GM18511 (cell line): ENCODE measurements at regions not wholly inside any gene's neighbourhood (a gene's known extent, or its start where the extent isn't known, plus 50 kb on each side); places are given as distances from the start of the nearest gene placed in this dataset.
"Not testable (repeated sequence)": the region's sequence is repeated elsewhere in the genome, so short reads cannot be mapped to it uniquely, and the experiment has no call there.

Source experiments
- ATAC-seq: cut with Tn5 transposase; IDR thresholded peaks from one replicate; pipeline ENCODE4 v1.9.1; 2021; ENCODE audit warnings: mild to moderate bottlenecking, moderate library complexity; ENCODE audit not compliant: unreplicated experiment

DNA sequence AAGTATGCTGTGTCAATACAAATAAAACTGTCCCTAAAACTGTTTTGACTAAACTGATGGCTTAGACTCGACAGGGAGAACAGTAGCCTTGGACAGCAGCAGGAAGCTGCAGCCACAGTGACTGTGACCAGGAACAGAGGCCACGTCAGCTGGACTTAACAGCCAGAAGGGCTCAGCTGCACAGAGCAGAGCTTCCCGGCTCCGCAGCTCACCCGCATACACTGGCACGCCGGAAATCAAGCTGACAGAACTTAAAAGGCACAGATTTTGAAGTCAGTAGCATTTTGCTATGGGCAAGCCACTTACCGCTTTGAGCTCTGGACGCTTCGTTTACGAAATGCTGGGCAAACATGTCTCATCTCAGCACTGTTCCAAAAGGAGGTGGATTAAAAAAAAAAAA, 769.7 kb upstream of the AUTS2 start:
- no peak for ATAC-seq

DNA sequence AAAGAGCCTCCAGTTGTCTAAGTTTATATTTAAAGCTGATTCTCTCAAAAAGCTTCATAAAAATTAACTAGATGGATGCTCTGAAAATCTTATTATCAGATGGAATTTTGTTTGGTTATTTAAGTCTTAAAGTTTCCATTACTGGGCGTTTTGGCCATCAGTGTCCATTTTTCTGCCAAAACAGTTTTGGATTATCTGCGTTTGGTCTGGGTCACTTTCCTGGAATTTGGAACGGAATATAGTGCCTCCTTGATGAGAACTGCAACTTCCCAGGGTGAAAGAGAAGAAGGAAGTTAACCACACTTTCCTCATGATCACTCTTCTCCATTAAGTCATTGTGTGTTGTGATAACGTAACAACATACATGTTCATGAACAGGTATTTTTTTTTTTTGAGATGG, 764.9 kb upstream of the AUTS2 start:
- ATAC-seq = no peak

DNA sequence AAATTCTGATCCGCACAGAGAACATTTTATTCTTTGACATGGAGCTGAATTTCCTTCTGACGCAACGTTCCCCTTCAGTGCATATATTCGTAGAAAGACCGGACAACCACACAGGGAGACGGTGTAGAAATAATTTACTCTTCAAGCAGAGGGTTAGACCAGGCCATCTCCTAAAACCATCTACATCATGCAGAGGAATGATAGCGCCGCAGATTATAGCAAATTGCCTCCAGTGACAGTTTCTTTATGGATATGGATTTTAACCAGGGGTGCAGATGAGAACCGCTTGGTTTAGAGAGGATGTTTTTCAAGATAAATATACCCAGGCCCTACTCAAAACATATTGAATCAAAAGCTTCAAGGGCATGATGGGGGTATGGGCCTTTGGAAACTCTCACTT, 759.3 kb upstream of the AUTS2 start:
- no peak for ATAC-seq

DNA sequence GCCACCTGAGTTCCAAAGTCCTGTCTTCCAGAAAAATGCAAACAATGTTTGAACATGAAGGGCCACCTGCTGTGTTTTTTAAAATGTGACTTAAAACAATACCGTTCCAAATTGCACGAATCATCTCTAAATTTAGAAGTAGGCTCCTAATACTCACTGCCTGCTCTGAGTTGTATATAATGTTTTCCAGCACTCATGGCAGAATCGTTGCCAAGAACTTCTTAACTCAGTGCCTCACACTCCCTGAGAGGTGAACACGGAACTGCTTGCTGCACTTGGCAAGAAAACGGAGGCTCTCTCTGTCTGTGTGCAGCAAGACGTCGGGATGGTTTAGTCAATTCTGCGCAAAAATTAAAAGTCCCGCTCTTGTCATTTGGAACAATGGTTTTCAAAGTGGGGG, 757.3 kb upstream of the AUTS2 start:
- ATAC-seq = no peak

DNA sequence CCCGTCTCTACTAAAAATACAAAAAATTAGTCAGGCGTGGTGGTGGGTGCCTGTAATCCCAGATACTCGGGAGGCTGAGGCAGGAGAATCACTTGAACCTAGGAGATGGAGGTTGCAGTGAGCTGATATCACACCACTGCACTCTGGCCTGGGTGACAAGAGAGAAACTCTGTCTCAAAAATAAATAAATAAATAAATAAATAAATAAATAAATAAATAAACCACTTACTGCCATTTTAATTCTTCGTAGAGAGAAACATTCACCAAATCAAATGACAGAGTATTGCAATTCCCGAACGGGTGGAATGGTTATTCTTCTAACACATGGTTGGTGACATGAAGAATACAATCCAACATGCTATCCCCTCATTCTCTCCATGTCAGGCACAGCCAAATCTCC, 754.3 kb upstream of the AUTS2 start:
- ATAC-seq = not testable (repeated sequence)

DNA sequence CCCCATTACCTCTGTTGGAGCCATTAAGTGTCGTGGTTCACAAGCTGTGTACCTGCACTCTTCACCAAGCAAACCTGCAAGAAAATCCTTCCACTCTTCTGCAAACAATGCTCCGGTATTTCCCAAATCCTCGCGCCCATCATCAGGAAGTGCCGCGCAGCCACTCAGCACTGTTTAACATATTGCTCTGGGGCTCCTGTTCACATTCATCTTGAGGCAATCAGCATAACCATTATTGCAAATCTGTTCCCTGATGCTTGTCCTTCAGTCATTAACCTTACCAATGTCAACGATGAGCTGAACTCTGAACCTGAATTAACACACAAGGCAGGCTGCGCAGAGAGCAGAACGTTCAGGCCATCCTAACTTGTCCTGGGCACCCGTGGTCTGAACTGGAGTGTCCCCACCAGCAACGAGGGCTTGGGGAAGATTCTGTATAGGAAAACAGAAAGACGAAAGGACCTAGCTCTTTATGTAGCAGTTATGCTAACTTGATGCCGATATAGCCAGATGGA, 751.4 kb upstream of the AUTS2 start:
- ATAC-seq = no peak

DNA sequence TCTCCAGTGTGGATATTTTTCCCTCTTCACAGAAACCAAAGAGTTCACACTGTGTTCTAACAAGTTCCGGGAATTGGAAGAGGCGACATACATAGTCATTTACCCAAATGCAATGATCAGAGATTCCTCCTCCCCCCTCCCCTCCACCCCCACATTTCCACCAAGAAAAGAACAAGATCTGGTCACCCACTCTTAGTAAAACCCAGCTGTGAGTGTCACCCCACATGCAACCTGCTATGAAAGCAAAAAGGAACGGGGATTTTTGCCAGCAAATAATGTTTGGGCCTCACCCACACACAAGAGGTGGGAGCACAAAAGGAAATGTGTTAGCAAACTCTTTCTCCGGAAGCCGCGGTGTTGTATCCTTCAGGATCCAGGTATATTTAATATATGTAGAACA, 745.0 kb upstream of the AUTS2 start:
- no peak for ATAC-seq

DNA sequence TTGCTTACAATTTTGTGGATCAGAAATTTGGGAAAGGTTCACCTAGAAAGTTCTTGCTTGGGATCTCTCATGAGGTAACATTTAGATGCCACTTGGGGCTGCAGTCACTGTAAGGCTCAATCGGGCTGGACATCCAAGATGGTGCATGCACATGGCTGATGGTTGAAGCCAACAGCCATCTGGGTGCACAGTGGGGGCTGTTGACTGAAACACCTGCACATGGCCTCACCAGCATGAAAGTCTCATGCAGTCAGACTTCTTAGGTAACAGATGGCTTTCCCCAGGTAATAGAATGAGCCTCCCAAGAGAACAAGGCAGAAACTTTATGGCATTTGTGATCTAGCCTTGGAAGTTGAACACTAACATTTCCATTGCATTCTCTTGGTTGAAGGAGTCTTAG, 740.7 kb upstream of the AUTS2 start:
- no peak for ATAC-seq

DNA sequence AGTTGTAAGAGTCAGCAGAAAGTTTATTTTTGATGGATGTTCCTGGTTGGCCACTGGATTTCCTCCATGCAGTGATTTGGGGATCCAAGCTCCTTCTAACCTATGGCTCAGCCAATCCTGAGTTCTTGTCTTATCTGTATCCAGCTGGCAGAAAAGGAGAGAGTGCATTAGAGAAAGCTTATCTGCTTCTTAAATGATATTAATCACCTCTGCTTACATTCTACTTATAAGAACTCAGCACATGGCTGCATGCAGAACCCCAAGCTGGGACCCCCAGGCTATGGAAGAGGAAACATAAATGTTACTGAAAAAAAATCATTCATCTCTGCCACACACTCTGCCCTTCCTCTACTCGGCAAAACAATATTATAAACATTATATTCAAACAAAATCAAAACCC, 739.8 kb upstream of the AUTS2 start:
- ATAC-seq = no peak

DNA sequence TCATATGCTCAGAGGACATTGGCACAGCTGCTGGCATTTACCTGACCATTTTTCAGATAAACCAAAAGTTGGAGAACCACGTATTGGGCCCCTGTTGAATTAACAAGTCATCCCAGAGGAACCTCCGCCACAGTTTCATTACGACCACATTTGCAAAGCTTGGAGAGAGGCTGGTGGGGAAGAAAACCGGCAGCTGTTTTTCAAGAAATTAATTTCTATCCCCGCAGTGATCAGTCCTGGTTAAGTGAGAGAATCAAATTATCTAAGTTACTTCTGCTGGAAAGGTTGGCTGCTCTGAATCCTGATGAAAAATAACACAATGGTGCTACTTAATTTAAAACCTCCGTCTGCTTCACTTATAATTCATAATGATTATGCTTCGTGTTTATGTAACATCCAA, 737.1 kb upstream of the AUTS2 start:
- ATAC-seq = no peak

DNA sequence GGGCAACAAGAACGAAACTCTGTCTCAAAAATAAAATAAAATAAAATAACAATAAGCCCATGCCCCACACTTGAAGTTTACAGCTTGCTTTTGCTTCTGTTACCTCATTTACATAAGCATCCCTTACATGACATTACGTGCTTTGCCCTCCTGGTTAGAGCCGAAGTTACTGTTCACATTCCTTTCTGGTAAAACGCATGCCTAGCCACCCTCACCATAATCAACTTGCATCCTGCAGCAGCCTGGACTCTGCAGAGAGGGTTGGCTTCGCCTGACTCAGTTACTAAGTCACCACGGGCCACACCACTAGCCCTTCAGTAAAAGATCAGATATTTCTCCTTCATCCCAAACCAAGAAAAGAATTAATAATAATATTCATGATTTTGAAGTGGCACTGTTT, 736.0 kb upstream of the AUTS2 start:
- ATAC-seq = no peak

DNA sequence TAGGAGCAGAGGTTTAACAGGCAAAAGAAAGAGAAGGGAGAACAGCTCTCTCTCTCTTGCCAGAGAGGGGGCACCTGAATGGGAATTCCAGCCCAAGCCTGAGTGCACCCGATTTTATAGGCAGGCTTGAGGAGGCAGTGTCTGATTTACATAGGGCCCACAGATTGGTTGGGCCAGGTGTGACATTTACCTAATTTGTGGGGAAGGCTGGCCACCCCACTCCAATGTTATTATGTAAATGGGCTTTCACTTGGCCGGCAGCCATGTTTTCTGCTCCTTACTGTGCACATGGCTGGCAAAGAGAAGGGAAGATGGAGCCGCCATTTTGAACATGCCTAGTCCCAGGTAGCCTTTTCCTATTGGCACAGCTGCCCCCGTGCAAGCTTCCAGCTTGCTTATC, 735.5 kb upstream of the AUTS2 start:
- ATAC-seq = no peak

DNA sequence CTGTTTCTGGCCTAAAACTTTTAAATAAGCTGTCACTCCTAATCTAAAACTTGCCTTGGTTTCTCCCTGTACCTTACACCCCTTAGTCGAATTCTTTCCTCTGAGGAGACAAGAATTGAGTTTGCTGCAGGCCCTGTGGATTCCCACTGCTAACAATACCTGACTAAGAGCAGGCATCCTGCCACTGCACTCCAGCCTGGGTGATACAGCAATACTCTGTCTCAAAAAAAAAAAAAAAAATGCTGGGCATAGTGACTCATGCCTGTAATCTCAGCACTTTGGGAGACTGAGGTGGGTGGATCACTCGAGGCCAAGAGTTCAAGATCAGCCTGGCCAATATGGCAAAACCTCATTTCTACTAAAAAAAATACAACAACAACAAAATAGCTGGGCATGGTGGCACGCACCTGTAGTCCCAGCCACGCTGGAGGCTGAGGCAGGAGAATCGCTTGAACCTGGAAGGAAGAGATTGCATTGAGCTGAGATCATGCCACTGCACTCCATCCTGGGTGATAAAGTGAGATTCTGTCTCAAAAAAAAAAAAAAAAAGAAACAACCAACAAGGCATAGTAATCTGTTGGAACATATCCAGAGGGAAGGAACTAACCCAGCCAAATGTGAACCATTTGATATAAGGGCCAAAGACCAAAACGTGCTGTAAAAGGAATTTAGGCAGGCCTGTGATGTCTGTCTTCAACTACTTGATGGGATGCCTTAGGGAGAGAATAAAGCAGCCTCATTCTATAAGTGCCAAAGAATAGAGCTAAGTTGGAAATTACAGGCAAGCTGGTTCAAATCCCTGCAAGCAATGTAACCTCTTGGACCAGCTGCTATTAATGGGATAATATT, 732.7 kb upstream of the AUTS2 start:
- ATAC-seq = no peak

DNA sequence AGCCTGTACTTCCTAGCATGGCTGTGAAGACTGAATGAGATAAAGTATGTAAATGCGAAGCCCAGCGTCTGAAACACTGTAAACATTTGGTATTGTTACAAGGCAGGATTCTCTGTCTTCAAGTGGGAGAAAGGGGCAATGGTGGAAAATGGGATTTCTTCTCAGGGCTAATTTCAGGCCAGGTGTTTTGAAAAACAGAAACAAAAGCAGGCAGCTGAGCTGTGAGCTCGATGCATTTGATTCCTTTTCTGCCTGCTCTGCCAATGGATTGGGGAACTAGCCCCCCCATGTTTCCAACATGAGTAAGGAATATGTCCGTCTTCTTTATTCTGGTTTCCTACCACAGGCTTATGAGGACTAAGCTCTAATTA, 732.1 kb upstream of the AUTS2 start:
- no peak for ATAC-seq

DNA sequence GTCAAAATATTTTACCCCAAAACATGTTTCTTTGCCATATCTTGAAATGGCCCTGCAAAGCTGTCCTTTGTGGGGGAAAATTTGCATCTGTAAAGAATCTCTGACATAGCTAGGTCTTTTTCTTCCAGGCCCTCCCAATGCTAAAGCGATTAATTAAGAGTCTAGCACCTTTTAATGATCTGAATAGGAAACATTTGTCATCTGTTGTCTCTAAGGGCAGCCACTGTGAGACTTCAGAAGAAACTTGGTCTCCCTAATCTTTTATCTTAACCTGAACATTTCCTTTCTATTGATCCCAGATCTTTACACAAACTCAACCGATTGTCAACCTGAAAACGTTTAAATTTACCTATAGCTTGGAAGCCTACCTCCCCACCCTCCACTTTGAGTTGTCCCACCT, 731.6 kb upstream of the AUTS2 start:
- ATAC-seq = not testable (repeated sequence)

DNA sequence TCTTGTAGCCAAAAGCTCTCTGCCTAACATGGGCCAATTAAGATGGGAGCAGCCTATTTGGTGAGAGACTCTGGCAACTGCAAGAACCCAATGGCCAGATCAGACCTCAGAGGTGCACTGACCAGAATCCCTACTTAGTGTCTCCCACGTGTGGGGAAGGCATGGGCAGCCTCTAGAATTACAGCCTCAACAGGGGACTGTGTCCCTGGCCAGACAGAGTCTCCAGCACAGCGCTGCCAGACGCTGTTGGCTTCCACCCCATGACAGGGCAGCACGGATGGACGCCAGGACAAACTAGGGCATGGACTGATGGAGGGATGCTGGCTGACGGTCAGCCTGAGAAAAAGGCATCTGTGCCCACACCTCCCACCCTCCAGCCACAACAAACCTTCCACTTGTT, 729.3 kb upstream of the AUTS2 start:
- ATAC-seq = no peak

DNA sequence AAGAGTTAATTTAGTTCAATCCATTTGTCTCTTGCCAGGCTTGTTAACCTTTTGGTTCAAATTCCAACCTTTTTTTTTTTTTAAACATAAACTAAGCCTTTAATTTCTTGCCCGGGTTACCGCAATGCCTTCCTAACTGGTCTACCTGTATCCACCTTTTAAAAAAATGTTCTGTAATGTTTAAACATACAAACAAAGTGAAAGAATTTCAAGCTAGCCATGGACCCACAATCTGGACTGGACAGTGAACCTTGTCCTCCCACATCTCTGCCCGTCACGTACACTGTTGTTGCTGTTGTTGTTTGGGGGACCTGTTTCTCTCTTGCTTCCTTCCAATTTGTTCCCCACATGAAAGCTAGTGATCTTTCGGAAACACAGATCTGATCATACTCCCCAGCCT, 724.7 kb upstream of the AUTS2 start:
- ATAC-seq = no peak

DNA sequence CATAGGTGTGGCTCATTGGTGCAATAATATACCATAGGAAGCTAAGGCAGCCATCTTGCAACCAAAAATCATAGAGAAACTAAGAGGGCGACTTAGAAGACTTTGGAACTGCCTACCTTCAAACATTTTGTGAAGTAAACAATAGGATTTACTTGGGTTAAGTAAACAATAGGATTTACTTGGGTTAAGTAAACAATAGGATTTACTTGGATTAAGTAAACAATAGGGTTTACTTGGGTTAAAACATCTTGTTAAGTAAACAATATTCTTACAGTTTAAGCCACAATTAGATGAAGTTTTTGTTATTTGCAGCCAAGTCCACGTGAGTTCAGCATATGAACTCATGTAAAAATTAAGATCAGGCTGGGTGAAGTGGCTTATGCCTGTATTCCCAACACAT, 722.4 kb upstream of the AUTS2 start:
- ATAC-seq = no peak

DNA sequence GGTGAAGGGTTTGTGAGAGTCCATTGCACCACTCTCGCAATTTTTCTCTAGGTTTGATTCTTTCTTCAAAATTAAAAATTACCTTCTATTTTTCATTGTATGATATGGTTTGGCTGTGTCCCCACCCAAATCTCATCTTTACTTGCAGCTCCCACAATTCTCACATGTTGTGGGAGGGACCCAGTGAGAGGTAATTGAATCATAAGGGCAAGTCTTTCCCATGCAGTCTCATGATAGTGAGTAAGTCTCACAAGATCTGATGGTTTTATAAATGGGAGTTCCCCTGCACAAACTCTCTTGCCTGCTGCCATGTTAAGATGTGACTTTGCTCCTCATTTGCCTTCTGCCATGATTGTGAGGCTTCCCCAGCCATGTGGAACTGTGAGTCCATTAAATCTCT, 711.2 kb upstream of the AUTS2 start:
- ATAC-seq = not testable (repeated sequence)

DNA sequence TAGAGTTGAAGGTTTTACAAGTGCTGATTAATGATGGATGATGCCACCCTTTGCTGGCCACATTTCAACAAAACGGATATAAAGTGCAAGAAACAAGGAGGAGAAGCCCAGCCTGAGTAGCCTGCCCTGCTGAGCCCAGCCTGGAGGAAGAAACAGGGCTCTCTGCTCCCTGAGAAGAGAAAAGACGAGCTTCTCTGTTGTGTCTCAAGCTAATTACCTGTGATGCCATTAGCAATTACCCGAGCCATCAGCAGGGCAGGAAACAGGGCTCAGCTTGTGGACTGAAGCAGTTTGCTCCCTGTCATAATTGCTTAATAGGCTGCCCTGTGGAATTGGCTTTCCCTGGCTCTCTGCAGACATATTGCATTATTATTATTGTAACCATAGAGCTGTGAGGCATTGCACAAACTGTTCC, 709.3 kb upstream of the AUTS2 start:
- ATAC-seq = no peak

DNA sequence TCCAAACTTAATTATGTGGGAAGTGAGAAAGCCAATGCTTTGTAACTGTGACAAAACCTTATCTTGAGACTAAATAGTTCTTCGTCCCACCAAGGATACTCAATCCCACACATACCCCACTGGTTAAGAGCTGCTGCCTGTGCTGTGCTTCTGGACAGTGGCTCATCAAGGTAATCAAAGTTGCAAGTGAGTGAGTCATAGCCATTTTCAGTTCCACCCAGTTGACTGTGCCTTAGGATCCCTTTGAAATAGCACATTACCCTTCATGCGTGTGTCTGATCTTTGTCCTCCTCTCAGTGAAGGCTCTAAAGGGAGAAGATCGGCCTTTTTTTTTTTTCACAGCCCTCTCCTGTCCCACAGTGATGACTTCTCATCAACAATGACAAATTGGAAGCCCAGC, 706.0 kb upstream of the AUTS2 start:
- ATAC-seq = no peak

DNA sequence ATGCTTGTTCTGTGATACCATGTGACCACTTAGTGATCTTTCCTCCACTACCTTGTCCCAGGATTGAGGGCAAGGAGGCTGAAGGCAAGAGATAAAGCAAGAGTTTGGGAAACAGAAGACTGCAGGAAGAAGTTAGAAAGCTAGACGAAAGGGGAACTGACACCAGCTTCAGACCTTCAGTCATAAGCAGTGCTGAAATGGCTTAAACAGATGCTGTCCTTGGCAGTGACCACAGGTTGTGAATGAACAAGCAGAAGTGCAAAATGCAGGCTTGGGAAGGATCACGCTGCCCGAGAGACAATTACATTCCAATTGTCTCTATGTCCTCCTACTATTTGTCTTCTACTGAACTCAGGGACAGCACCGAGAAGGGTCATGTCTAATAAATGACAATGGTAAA, 704.9 kb upstream of the AUTS2 start:
- no peak for ATAC-seq

DNA sequence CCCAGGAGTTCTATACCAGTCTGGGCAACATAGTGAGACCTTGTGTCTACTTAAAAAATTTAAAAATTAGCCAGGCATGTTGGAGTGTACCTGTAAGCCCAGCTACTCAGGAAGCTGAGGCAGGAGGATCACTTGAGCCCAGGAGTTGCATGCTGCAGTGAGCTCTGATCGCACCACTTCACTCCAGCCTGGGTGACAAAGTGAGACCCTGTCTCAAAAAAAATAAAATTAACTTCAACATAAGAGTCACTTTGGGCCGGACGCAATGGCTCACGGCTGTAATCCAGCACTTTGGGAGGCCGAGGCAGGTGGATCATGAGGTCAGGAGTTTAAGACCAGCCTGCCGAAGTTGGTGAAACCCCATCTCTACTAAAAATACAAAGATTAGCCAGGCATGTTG, 699.1 kb upstream of the AUTS2 start:
- not testable (repeated sequence) for ATAC-seq
